DND-41 (cell line): ENCODE measurements at regions not wholly inside any gene's neighbourhood (a gene's known extent, or its start where the extent isn't known, plus 50 kb on each side); places are given as distances from the start of the nearest gene placed in this dataset.

Experiments
- ATAC-seq: fragments of 200-7000 bp; cut with Tn5 transposase; 3 replicates; pipeline ENCODE4 v1.9.1; 2021; ENCODE audit warnings: low read depth; ENCODE audit not compliant: insufficient read depth
- DNase-seq: peaks from one replicate; pipeline ENCODE4 v3.0.0-alpha.2; 2020
- H2AFZ ChIP-seq: 2 replicates; pipeline ENCODE4 v1.6.0; 2012; ENCODE audit warnings: low read depth, low read length
- H3K27ac ChIP-seq: 2 replicates; pipeline ENCODE4 v1.5.1; 2012; ENCODE audit warnings: low read length, inconsistent platforms
- H3K27me3 ChIP-seq: fragments of 200-600 bp; sonication (generic); 2 replicates; pipeline ENCODE4 v1.6.0; 2012; ENCODE audit warnings: low read length, mild to moderate bottlenecking, inconsistent platforms; ENCODE audit not compliant: insufficient read depth, poor library complexity
- H3K36me3 ChIP-seq: 2 replicates; pipeline ENCODE4 v1.5.1; 2012; ENCODE audit warnings: low read length, inconsistent platforms; ENCODE audit not compliant: insufficient read depth
- H3K4me1 ChIP-seq: 2 replicates; pipeline ENCODE4 v1.5.1; 2012; ENCODE audit warnings: mild to moderate bottlenecking, low read length; ENCODE audit not compliant: insufficient read depth
- H3K4me2 ChIP-seq: 2 replicates; pipeline ENCODE4 v1.6.0; 2012; ENCODE audit warnings: mild to moderate bottlenecking, moderate library complexity, low read length, inconsistent platforms; ENCODE audit not compliant: insufficient read depth
- H3K4me3 ChIP-seq, 2 experiments: fragments of 200-600 bp in 1 of 2; shearing (Covaris generic) in 1 of 2; 2 replicates each; pipeline ENCODE4 v1.5.1; 2012 to 2016; ENCODE audit warnings: inconsistent platforms in 2 of 2, low read length in 2 of 2, mild to moderate bottlenecking in 2 of 2, low read depth in 1 of 2, moderate library complexity in 1 of 2
- H3K79me2 ChIP-seq: 2 replicates; pipeline ENCODE4 v1.6.0; 2012; ENCODE audit warnings: low read length, inconsistent platforms; ENCODE audit not compliant: insufficient read depth
- H3K9ac ChIP-seq: 2 replicates; pipeline ENCODE4 v1.6.0; 2012; ENCODE audit warnings: low read depth, mild to moderate bottlenecking, inconsistent platforms, low read length, moderate library complexity
- H3K9me3 ChIP-seq: 2 replicates; pipeline ENCODE4 v1.5.1; 2012; ENCODE audit warnings: low read length, moderate library complexity, mild to moderate bottlenecking, inconsistent platforms; ENCODE audit not compliant: insufficient read depth, severe bottlenecking
- H4K20me1 ChIP-seq: 2 replicates; pipeline ENCODE4 v1.6.0; 2012; ENCODE audit warnings: low read length; ENCODE audit not compliant: insufficient read depth
- CTCF ChIP-seq: IDR thresholded peaks from 2 replicates; pipeline ENCODE4 v1.5.1; 2012; ENCODE audit warnings: borderline replicate concordance, low read length, moderate library complexity, mild to moderate bottlenecking; ENCODE audit not compliant: poor library complexity, severe bottlenecking; ENCODE audit errors: extremely low read depth
- EZH2 ChIP-seq: IDR thresholded peaks from 3 replicates; pipeline ENCODE4 v1.6.1; 2012; ENCODE audit warnings: borderline replicate concordance, low read depth, mild to moderate bottlenecking, moderate library complexity, low read length, inconsistent platforms; ENCODE audit not compliant: severe bottlenecking

- Histone ChIP-seq H3K27me3 (no peaks in the 10 kb centered on the region), H3K36me3 (no peaks in the 10 kb centered on the region), H3K4me3 (no peak overlapping the region), H3K4me2 (no peak overlapping the region), H4K20me1 (no peaks in the 10 kb centered on the region), H3K4me1 (no peaks in the 10 kb centered on the region), H3K79me2 (no peaks in the 10 kb centered on the region), H2AFZ (no peak overlapping the region), H3K27ac (no peak overlapping the region), H3K9ac (no peak overlapping the region), H3K9me3 (no peaks in the 10 kb centered on the region)
- no peak for TF ChIP-seq CTCF
- DNase-seq (no peak), ATAC-seq (no peak)
These were observed 788.4 kb upstream of the GALNTL6 start for GRCh38 chr4:171024720-171025303.

GRCh38 chr4:171022824-171023230, 790.4 kb upstream of the GALNTL6 start:
- no peaks in the 10 kb centered on the region for H3K4me1 ChIP-seq
- no peak for ATAC-seq

GRCh38 chr4:171017593-171017992, 795.6 kb upstream of the GALNTL6 start:
- H3K36me3 ChIP-seq: no peaks in the 10 kb centered on the region
- no peak overlapping the region for H3K4me2 ChIP-seq
- ATAC-seq (no peak), DNase-seq (no peak)
- no peak overlapping the region for H3K27ac ChIP-seq
- H3K9me3 ChIP-seq: no peaks in the 10 kb centered on the region
- H3K4me1 ChIP-seq: no peaks in the 10 kb centered on the region
- TF ChIP-seq CTCF: no peak
- TF ChIP-seq EZH2: no peak
- no peaks in the 10 kb centered on the region for H3K27me3 ChIP-seq
- no peak overlapping the region for H3K4me3 ChIP-seq
- no peak overlapping the region for H3K9ac ChIP-seq
- no peaks in the 10 kb centered on the region for H3K79me2 ChIP-seq
- no peak overlapping the region for H2AFZ ChIP-seq
- H4K20me1 ChIP-seq: no peaks in the 10 kb centered on the region

More at GRCh38 chr4:171022824-171023230, 790.4 kb upstream of the GALNTL6 start:
- no peaks in the 10 kb centered on the region for H3K9me3 ChIP-seq
- TF ChIP-seq CTCF (no peak), EZH2 (no peak)
- no peak for DNase-seq
- no peaks in the 10 kb centered on the region for H3K36me3 ChIP-seq
- H3K9ac ChIP-seq: no peak overlapping the region
- no peak overlapping the region for H3K27ac ChIP-seq
- no peaks in the 10 kb centered on the region for H3K27me3 ChIP-seq
- H3K4me2 ChIP-seq: no peak overlapping the region
- no peaks in the 10 kb centered on the region for H3K79me2 ChIP-seq
- H3K4me3 ChIP-seq: no peak overlapping the region
- no peak overlapping the region for H2AFZ ChIP-seq
- no peaks in the 10 kb centered on the region for H4K20me1 ChIP-seq

GRCh38 chr4:171016145-171016544, 797.1 kb upstream of the GALNTL6 start:
- DNase-seq (no peak), ATAC-seq (no peak)
- Histone ChIP-seq H3K4me1 (no peaks in the 10 kb centered on the region), H3K4me2 (no peak overlapping the region), H4K20me1 (no peaks in the 10 kb centered on the region), H3K4me3 (no peak overlapping the region), H3K79me2 (no peaks in the 10 kb centered on the region), H3K9ac (no peak overlapping the region), H3K9me3 (no peaks in the 10 kb centered on the region), H2AFZ (no peak overlapping the region), H3K27ac (no peak overlapping the region), H3K27me3 (no peaks in the 10 kb centered on the region), H3K36me3 (no peaks in the 10 kb centered on the region)
- TF ChIP-seq CTCF (no peak), EZH2 (no peak)
